Effector memory CD4-positive, alpha-beta T cell (primary cell): ENCODE measurements at regions not wholly inside any gene's neighbourhood (a gene's known extent, or its start where the extent isn't known, plus 50 kb on each side); places are given as distances from the start of the nearest gene placed in this dataset.

Source experiments
- DNase-seq, 3 donors: peaks; one replicate each; pipeline ENCODE4 v3.0.0-alpha.2; 2020
- H3K27ac ChIP-seq: 2 replicates; pipeline ENCODE4 v1.7.0; 2013; ENCODE audit warnings: mild to moderate bottlenecking, low read length, moderate library complexity; ENCODE audit not compliant: insufficient read depth, poor library complexity, severe bottlenecking
- H3K27me3 ChIP-seq: replicated peaks from 2 replicates; pipeline ENCODE4 v1.7.0; 2013; ENCODE audit warnings: mild to moderate bottlenecking, low read length; ENCODE audit not compliant: insufficient read depth, control insufficient read depth, poor library complexity, severe bottlenecking
- H3K36me3 ChIP-seq: 2 replicates; pipeline ENCODE4 v1.7.0; 2013; ENCODE audit warnings: mild to moderate bottlenecking, low read length, moderate library complexity; ENCODE audit not compliant: control insufficient read depth, insufficient read depth
- H3K4me1 ChIP-seq: 2 replicates; pipeline ENCODE4 v1.7.0; 2013; ENCODE audit warnings: low read length, mild to moderate bottlenecking; ENCODE audit not compliant: control insufficient read depth, insufficient read depth, poor library complexity, severe bottlenecking
- H3K4me3 ChIP-seq: 2 replicates; pipeline ENCODE4 v1.7.0; 2013; ENCODE audit warnings: low read length, low read depth, mild to moderate bottlenecking; ENCODE audit not compliant: insufficient read depth, poor library complexity, severe bottlenecking
- H3K9me3 ChIP-seq: 2 replicates; pipeline ENCODE4 v1.7.0; 2013; ENCODE audit warnings: mild to moderate bottlenecking, low read length, moderate library complexity; ENCODE audit not compliant: control insufficient read depth

DNA sequence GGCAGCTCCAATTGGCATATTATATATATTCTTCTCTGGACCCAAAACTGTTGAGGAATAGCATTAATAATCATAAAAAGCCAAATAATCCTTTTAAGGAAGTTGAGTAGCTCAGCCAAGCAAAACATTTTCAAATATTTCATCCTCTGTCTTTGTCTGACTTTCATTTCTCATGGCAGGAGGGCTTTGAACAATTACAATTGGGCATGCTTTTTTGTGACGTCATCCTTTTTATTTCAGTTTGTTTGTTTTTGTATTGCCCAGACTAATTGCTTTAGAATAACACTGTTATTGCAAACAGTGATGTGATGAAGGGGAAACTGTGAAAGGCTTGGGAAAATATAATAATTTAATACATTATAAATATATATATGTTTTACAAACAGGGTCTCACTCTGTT is 65.2 kb upstream of the MAP1B start:
- Histone ChIP-seq H3K9me3 (no peaks in the 10 kb centered on the region), H3K36me3 (no peaks in the 10 kb centered on the region), H3K4me1 (no peaks in the 10 kb centered on the region), H3K27me3 (no peaks in the 10 kb centered on the region), H3K27ac (no peak overlapping the region), H3K4me3 (no peak overlapping the region)
- no peak for DNase-seq

DNA sequence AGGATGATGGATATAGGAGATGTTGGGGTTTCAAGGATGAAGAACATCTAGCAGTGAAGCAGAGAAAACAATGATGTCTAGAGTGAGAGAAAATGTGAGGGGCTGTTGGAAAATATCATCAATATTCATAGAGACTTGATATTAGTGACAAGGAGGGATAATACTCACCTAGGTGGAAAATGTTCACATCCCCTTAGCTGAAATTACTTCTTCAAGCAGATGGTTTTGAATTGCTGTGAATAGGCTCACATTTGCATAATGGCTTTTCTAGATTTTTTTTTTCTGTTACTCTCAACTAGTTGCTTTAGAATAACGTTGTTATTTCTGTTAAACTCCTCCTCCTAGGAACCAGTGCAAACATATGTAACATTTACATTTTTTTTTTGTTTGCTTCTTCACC is 61.6 kb upstream of the MAP1B start:
- no peak for DNase-seq
- no peak overlapping the region for H3K4me3 ChIP-seq
- no peaks in the 10 kb centered on the region for H3K27me3 ChIP-seq
- H3K9me3 ChIP-seq: no peaks in the 10 kb centered on the region
- H3K4me1 ChIP-seq: no peaks in the 10 kb centered on the region
- no peak overlapping the region for H3K27ac ChIP-seq
- H3K36me3 ChIP-seq: no peaks in the 10 kb centered on the region

DNA sequence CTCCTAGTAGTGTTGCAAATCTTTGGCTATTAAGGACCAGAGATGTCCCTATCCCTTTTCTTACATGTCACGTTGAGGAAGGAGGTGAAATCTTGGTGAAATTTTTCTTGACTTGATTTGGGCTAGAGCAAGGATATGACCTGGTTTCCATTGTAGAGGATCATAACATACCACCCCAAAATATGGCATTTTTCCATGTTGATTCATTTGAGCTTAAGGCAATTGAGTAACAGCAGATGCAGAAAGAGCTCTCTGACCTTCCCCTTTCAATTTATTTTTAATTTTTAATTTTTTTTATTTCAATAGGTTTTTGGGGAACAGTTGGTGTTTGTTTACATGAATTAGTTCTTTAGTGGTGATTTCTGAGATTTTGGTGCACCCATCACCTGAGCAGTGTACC is 61.2 kb upstream of the MAP1B start:
- H3K27ac ChIP-seq: no peak overlapping the region
- H3K4me1 ChIP-seq: no peaks in the 10 kb centered on the region
- DNase-seq: no peak

DNA sequence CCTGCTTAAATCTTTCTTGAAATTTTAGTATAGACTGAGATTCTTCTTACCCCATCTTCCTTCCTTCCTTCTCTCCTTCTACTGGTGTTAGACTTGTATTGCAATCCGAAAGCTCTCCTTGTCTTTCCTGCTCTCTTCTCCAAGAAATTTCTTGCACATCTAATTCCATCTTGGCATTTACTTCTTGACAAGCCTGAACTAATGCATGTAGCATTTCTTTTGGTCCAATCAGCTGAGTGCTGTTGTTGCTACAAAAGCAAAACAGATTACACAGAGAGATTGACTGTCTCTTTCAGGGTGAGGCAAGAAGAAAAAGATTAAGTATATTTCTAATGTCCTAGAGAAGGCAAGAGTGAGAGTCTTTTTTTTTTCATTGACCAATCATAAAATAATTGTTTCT is 51.6 kb upstream of the MAP1B start:
- H3K4me1 ChIP-seq: no peaks in the 10 kb centered on the region
- H3K36me3 ChIP-seq: no peaks in the 10 kb centered on the region
- no peak for DNase-seq
- no peaks in the 10 kb centered on the region for H3K9me3 ChIP-seq
- no peak overlapping the region for H3K27ac ChIP-seq
- H3K4me3 ChIP-seq: no peak overlapping the region
- no peaks in the 10 kb centered on the region for H3K27me3 ChIP-seq

More for the DNA sequence above, 61.2 kb upstream of the MAP1B start:
- Histone ChIP-seq H3K36me3 (no peaks in the 10 kb centered on the region), H3K27me3 (no peaks in the 10 kb centered on the region), H3K9me3 (no peaks in the 10 kb centered on the region), H3K4me3 (no peak overlapping the region)
